ENCODE measurements at regions not wholly inside any gene's neighbourhood (a gene's known extent, or its start where the extent isn't known, plus 50 kb on each side); places are given as distances from the start of the nearest gene placed in this dataset.
"Not testable (repeated sequence)": the region's sequence is repeated elsewhere in the genome, so short reads cannot be mapped to it uniquely, and the experiment has no call there.

DNA sequence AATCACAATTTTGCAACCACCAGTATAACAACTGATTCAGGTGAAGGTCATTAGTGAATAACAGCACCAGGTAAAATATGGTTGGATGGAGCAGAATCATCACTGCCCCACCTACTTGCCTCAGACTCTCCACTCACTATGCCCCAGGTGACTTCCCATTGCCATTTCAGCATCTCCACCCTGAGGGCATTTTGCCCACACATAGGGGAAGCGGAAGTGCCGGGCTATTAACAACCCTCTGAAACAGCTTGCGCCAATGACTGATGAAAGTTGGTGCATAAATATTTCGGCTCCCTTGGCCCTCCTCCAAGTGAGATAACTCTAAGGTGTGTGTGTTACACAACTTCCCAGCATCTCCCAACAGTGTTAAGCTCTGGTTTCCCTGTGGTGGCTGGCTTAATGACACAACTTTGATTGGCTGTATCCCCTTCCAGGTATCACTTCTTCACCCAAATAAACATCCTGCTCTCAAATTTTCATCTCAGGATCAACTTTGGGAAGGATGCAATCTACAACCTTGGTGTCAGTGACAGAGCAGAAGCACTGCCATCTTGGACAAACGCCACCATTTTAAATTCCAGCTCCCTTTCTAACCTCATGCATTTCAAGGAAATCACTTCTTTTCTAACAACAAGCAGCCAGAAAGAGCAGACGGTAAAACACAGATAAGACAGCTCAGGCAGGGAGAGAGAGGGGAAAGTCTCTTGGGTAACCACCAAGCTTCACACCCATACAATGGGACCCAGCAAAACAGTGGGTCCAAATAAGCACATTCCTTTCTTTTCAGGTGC, 73.6 kb upstream of the PPP2R5C start:
- DNase-seq (ENCODE audit: low read depth): no peak
- TF ChIP-seq, protein P1, sequence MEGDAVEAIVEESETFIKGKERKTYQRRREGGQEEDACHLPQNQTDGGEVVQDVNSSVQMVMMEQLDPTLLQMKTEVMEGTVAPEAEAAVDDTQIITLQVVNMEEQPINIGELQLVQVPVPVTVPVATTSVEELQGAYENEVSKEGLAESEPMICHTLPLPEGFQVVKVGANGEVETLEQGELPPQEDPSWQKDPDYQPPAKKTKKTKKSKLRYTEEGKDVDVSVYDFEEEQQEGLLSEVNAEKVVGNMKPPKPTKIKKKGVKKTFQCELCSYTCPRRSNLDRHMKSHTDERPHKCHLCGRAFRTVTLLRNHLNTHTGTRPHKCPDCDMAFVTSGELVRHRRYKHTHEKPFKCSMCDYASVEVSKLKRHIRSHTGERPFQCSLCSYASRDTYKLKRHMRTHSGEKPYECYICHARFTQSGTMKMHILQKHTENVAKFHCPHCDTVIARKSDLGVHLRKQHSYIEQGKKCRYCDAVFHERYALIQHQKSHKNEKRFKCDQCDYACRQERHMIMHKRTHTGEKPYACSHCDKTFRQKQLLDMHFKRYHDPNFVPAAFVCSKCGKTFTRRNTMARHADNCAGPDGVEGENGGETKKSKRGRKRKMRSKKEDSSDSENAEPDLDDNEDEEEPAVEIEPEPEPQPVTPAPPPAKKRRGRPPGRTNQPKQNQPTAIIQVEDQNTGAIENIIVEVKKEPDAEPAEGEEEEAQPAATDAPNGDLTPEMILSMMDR (IDR thresholded peaks at IDR 0.05; ENCODE audit: insufficient read depth, low read length): no peak
- no peak overlapping the region for H3K4me3 ChIP-seq (ENCODE audit: low read depth, low read length)

DNA sequence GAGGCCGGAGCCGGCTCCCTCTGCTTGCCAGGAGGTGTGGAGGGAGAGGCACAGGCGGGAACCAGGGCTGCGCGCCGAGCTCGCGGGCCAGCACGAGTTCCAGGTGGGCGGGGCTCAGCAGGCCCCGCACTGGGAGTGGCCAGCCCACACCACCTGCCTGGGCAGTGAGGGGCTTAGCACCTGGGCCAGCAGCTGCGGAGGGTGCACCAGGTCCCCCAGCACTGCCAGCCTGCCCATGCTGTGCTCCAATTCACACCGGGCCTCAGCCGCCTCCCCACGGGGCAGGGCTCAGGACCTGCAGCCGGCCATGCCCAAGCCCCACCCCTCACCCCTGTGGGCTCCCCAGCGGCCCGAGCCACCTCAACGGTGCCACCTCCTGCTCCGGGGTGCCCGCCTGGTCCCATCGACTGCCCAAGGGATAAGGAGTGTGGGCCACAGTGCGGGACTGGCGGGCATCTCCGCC, 72.4 kb upstream of the PPP2R5C start:
- no peak overlapping the region for H3K4me3 ChIP-seq (ENCODE audit: low read depth, low read length)
- no peak for DNase-seq (ENCODE audit: low read depth)
- TF ChIP-seq, protein P1 (IDR thresholded peaks at IDR 0.05; ENCODE audit: insufficient read depth, low read length): no peak

DNA sequence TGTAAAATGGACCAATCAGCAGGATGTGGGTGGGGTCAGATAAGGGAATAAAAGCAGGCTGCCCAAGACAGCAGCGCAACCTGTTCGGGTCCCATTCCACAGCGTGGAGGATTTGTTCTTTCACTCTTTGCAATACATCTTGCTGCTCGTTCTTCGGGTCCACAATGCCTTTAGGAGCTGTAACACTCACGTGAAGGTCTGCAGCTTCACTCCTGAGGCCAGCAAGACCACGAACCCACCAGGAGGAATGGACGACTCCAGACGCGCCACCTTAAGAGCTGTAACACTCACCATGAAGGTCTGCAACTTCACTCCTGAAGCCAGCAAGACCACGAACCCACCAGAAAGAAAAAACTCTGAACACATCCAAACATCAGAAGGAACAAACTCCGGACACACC, 71.5 kb upstream of the PPP2R5C start:
- DNase-seq (ENCODE audit: low read depth); H3K4me3 ChIP-seq (ENCODE audit: low read depth, low read length): not testable (repeated sequence)

DNA sequence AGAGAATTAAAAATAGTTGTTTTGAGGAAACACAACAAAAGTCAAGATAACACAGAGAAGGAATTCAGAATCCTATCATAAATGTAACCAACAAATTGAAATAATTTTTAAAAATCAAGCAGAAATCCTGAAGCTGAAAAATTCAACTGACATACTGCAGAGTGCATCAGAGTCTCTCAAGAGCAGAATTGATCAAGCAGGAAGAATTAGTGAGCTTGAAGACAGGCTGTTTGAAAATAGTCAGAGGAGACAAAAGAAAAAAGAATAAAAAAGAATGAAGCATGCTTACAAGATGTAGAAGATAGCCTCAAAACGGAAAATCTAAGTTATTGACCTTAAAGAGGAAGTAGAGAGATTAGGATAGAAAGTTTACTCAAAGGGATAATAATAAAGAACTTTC, 65.8 kb upstream of the PPP2R5C start:
- TF ChIP-seq, protein P1 (IDR thresholded peaks at IDR 0.05; ENCODE audit: insufficient read depth, low read length): no peak
- no peak overlapping the region for H3K4me3 ChIP-seq (ENCODE audit: low read depth, low read length)

DNA sequence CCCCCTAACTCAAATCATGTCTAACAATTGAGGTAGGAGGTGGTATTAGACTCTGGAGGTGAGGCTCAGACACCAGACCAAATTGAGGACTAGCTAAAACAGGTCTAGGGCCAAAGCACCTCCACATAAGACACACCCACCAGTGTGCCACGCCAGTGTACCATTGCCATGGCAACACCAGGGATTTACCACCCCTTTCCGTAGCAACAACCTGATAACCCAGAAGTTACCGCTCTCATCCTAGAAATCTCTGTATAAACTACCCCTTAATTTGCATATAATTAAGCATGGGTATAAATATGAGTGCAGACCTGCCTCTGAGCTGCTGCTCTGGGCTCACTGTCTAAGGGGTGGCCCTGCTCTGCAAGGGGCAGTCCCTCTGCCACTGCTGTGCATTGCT, 57.4 kb upstream of the PPP2R5C start:
- no peak overlapping the region for H3K4me3 ChIP-seq (ENCODE audit: low read depth, low read length)
- no peak for DNase-seq (ENCODE audit: low read depth)
- TF ChIP-seq, protein P1 (IDR thresholded peaks at IDR 0.05; ENCODE audit: insufficient read depth, low read length): no peak

More for the DNA sequence above, 65.8 kb upstream of the PPP2R5C start:
- no peak for DNase-seq (ENCODE audit: low read depth)

DNA sequence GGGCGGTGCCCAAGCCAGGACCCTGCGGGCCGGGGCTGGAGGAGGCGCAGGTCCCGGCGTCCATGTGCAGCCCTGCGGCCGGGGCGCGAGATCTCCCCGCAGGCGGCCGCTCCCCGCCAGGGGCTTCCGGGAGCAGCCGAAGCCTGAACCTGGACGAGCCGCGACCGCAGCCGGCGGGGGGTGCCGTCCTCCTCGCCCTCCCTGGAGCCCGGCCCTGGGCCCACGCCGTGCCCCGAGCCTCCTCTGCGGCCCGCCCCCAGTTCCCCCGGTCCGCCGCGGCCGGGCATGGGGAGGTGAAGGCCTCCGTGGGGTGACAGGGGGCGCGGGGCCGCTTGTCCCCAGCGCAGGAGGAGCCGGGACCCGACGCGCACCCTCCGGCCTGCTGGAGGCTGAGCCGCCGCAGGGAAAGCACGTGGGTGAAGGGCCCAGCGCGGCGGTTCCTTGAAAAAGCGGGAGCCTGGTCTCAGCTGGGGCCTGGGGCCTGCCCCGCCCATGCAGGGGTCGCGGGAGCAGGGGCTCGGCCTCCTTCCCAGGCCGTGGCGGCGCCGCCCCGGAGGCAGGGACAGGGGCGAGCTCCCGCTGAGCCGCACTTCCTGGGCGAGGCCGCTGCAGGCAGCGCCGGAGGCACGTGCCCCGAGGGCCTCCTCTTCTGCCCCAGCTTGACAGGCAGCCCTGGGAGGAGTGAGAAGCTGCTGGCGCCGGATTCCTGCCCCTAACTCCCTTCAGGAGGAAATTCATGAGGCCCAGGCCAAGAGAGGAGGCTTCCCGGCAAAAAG, 55.6 kb upstream of the PPP2R5C start:
- TF ChIP-seq, protein P1 (IDR thresholded peaks at IDR 0.05; ENCODE audit: insufficient read depth, low read length): no peak
- H3K4me3 ChIP-seq (ENCODE audit: low read depth, low read length): no peak overlapping the region
- DNase-seq (ENCODE audit: low read depth): peak; percentile 16

DNA sequence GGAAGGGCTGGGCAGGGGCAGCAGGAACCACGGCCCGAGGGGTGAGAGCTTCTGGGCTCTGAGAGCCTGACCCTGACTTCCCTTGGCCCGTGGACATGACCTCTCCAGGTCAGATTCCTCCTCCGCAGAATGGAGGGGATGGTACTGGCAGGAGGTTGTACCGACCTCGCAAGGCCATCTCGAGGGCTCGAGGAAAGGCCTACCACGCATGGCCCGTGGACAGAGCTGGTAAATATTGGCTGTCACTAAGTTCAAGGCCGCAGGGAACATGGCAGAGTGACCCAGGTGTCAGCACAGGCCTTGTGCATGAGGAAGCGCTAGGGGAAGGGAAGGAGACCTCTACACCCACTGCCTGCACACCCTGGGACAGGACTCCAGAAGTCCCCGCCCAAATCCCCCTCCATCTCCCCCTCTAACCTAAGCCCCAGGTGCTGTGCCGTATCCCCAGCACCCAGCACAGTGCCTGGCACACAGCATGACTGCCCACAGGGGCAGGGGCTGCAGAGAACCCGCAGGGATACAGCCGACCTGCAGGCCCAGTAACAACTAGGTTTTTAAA, 54.9 kb upstream of the PPP2R5C start:
- no peak overlapping the region for H3K4me3 ChIP-seq (ENCODE audit: low read depth, low read length)
- TF ChIP-seq, protein P1 (IDR thresholded peaks at IDR 0.05; ENCODE audit: insufficient read depth, low read length): no peak
- no peak for DNase-seq (ENCODE audit: low read depth)

Data from fibroblast of the aortic adventitia (primary cell).